ENCODE measurements at regions not wholly inside any gene's neighbourhood (a gene's known extent, or its start where the extent isn't known, plus 50 kb on each side); places are given as distances from the start of the nearest gene placed in this dataset.

DNA sequence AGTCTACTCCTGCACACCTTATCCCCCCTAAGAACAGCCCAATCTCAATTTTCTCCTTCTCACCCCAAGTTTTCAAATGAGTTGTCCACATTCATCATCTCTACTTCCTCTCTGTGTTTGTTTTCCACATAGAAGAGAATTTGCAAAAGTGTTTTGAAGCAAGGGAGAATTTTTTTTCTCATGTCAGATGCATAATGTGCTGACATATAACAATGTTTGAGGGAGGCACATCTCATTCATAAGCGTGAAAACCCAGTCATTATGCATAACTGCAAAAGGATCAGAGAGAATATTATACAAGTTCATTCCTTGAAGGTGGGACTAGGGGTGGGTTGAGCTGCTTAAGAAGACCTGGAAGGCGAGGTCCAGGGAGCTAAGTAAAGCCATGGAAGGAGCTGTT, 80.8 kb upstream of the SLC1A4 start:
- H3K27me3 ChIP-seq (ENCODE audit: control insufficient read depth in 3 of 3, insufficient read depth in 3 of 3, low read length in 2 of 3), result no peaks in the 10 kb centered on the region
- TF ChIP-seq, protein P1, sequence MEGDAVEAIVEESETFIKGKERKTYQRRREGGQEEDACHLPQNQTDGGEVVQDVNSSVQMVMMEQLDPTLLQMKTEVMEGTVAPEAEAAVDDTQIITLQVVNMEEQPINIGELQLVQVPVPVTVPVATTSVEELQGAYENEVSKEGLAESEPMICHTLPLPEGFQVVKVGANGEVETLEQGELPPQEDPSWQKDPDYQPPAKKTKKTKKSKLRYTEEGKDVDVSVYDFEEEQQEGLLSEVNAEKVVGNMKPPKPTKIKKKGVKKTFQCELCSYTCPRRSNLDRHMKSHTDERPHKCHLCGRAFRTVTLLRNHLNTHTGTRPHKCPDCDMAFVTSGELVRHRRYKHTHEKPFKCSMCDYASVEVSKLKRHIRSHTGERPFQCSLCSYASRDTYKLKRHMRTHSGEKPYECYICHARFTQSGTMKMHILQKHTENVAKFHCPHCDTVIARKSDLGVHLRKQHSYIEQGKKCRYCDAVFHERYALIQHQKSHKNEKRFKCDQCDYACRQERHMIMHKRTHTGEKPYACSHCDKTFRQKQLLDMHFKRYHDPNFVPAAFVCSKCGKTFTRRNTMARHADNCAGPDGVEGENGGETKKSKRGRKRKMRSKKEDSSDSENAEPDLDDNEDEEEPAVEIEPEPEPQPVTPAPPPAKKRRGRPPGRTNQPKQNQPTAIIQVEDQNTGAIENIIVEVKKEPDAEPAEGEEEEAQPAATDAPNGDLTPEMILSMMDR (IDR thresholded peaks at IDR 0.05; ENCODE audit: control extremely low read depth, extremely low read depth), result no peak
- 93 to 94% methylated on average over 2 of the region's 2 CpGs for WGBS, 2 donors

DNA sequence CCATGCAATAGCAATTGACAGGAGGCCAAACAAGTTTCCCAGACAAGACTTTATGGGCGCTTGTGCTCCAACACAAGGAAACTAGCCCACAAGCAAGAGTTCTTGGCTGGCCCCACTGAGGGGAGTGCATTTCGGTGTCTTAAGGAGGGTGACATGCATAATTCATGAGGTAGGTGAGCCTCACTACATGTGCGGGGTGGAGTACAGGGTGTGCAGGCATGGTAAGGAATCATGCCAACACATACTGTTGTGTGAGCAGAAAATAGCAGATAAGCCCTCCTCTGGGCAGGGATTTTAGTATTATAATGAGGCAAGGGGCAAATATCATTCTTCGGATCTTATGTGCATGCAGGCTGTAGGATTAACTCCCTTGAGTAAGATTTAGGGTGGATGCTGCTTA, 78.7 kb upstream of the SLC1A4 start:
- ATAC-seq (ENCODE audit: insufficient read depth, low FRiP score) (no peak), DNase-seq (no peak)
- Histone ChIP-seq H3K36me3 (ENCODE audit: control insufficient read depth in 4 of 4, insufficient read depth in 4 of 4, low read length in 4 of 4) (no peaks in the 10 kb centered on the region), H3K4me1 (ENCODE audit: control insufficient read depth in 5 of 5, insufficient read depth in 5 of 5, low read length in 5 of 5) (peaks cover 0 to 3% (median 0%) of the 10 kb centered on the region in 5 donors), H3K9ac (ENCODE audit: insufficient read depth in 1 of 2, low read length in 2 of 2) (no peak overlapping the region), H3K9me3 (ENCODE audit: control insufficient read depth in 4 of 4, insufficient read depth in 3 of 4, low read length in 3 of 4) (no peaks in the 10 kb centered on the region), H3K27ac (ENCODE audit: low read depth in 1 of 2, low read length in 1 of 2) (no peak overlapping the region), H3K27me3 (ENCODE audit: control insufficient read depth in 3 of 3, insufficient read depth in 3 of 3, low read length in 2 of 3) (no peaks in the 10 kb centered on the region), H3K4me3 (no peak overlapping the region)
- TF ChIP-seq, protein P1 (IDR thresholded peaks at IDR 0.05; ENCODE audit: control extremely low read depth, extremely low read depth), result no peak
- WGBS, 2 donors, result 95 to 96% methylated on average over 4 of the region's 4 CpGs

More for the DNA sequence above, 80.8 kb upstream of the SLC1A4 start:
- Histone ChIP-seq H3K9me3 (ENCODE audit: control insufficient read depth in 4 of 4, insufficient read depth in 3 of 4, low read length in 3 of 4) (no peaks in the 10 kb centered on the region), H3K9ac (ENCODE audit: insufficient read depth in 1 of 2, low read length in 2 of 2) (no peak overlapping the region), H3K4me1 (ENCODE audit: control insufficient read depth in 5 of 5, insufficient read depth in 5 of 5, low read length in 5 of 5) (peaks cover 0 to 8% (median 0%) of the 10 kb centered on the region in 5 donors), H3K27ac (ENCODE audit: low read depth in 1 of 2, low read length in 1 of 2) (no peak overlapping the region), H3K36me3 (ENCODE audit: control insufficient read depth in 4 of 4, insufficient read depth in 4 of 4, low read length in 4 of 4) (no peaks in the 10 kb centered on the region), H3K4me3 (no peak overlapping the region)
- ATAC-seq (ENCODE audit: insufficient read depth, low FRiP score) (no peak), DNase-seq (no peak)

DNA sequence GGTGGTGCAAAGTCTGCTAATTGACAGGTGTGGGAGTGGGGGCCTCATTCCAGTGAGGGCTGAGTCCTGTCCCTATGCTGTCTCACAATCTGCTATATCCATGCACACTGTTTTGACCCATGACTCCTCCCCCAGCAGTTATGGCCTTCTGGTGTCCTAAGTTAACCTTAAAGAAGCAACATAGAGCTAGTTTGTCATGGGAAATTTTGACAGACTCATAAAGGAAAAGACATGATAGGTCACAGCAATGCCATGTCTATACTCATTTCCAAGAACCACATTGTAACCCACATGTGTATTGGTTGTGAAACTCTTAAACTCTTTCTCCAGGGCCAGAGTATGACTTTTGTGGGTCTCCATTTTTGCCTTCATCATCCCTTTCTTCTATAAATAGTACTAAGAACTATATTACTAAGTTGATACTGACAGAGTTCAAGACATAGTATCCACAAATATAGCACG, 78.2 kb upstream of the SLC1A4 start:
- DNase-seq, result no peak
- no peak overlapping the region for H3K27ac ChIP-seq (ENCODE audit: low read depth in 1 of 2, low read length in 1 of 2)
- no peaks in the 10 kb centered on the region for H3K27me3 ChIP-seq (ENCODE audit: control insufficient read depth in 3 of 3, insufficient read depth in 3 of 3, low read length in 2 of 3)
- TF ChIP-seq, protein P1 (IDR thresholded peaks at IDR 0.05; ENCODE audit: control extremely low read depth, extremely low read depth), result no peak
- no peaks in the 10 kb centered on the region for H3K36me3 ChIP-seq (ENCODE audit: control insufficient read depth in 4 of 4, insufficient read depth in 4 of 4, low read length in 4 of 4)
- ATAC-seq (ENCODE audit: insufficient read depth, low FRiP score), result no peak
- H3K9ac ChIP-seq (ENCODE audit: insufficient read depth in 1 of 2, low read length in 2 of 2), result no peak overlapping the region
- H3K4me3 ChIP-seq, result no peak overlapping the region
- WGBS, 2 donors, result 56 to 63% methylated on average over 1 of the region's 1 CpG
- peaks cover 0 to 3% (median 0%) of the 10 kb centered on the region in 5 donors for H3K4me1 ChIP-seq (ENCODE audit: control insufficient read depth in 5 of 5, insufficient read depth in 5 of 5, low read length in 5 of 5)
- no peaks in the 10 kb centered on the region for H3K9me3 ChIP-seq (ENCODE audit: control insufficient read depth in 4 of 4, insufficient read depth in 3 of 4, low read length in 3 of 4)

DNA sequence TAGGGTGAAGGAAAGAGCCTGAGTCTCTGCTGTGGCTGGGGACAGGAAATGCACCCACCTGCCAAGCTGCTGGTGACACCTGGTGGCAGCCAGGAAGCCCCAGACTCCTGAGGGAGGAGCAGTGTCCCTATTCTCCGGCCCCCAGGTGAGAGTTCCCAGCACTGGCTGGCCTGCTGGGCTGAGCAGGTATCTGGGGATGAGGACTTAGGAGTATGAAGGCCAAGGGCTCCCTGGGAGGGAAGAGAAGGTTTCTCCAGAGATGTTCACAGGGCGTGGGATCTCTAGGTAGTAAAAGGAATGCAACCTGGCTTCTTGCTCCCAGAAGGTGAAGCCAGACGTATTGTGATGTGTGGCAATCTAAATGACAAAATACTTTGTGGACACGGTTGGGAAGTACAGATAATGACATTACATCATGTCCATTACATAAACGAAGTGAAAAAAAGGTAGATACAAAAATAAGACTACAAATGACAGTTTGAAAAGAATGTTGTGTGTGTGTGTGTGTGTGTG, 75.8 kb upstream of the SLC1A4 start:
- TF ChIP-seq, protein P1 (IDR thresholded peaks at IDR 0.05; ENCODE audit: control extremely low read depth, extremely low read depth), result no peak
- H3K9ac ChIP-seq (ENCODE audit: insufficient read depth in 1 of 2, low read length in 2 of 2), result no peak overlapping the region
- H3K36me3 ChIP-seq (ENCODE audit: control insufficient read depth in 4 of 4, insufficient read depth in 4 of 4, low read length in 4 of 4), result no peaks in the 10 kb centered on the region
- H3K4me3 ChIP-seq, result no peak overlapping the region
- no peak overlapping the region for H3K27ac ChIP-seq (ENCODE audit: low read depth in 1 of 2, low read length in 1 of 2)
- peaks cover 0 to 3% (median 0%) of the 10 kb centered on the region in 5 donors for H3K4me1 ChIP-seq (ENCODE audit: control insufficient read depth in 5 of 5, insufficient read depth in 5 of 5, low read length in 5 of 5)
- H3K27me3 ChIP-seq (ENCODE audit: control insufficient read depth in 3 of 3, insufficient read depth in 3 of 3, low read length in 2 of 3), result no peaks in the 10 kb centered on the region
- ATAC-seq (ENCODE audit: insufficient read depth, low FRiP score), result no peak
- no peak for DNase-seq
- 48 to 49% methylated on average over 5 of the region's 5 CpGs for WGBS, 2 donors
- no peaks in the 10 kb centered on the region for H3K9me3 ChIP-seq (ENCODE audit: control insufficient read depth in 4 of 4, insufficient read depth in 3 of 4, low read length in 3 of 4)
